ENCODE measurements at regions not wholly inside any gene's neighbourhood (a gene's known extent, or its start where the extent isn't known, plus 50 kb on each side); places are given as distances from the start of the nearest gene placed in this dataset.
"Not testable (repeated sequence)": the region's sequence is repeated elsewhere in the genome, so short reads cannot be mapped to it uniquely, and the experiment has no call there.

- no peak for DNase-seq (ENCODE audit: low spot score)
Observed at GRCh38 chr3:140752499-140752898, 74.6 kb downstream of the TRIM42 start.

- DNase-seq (ENCODE audit: low spot score): no peak
Observed at GRCh38 chr3:140753865-140754754, 76.2 kb downstream of the TRIM42 start.

- no peak for DNase-seq (ENCODE audit: low spot score)
Observed at GRCh38 chr3:140754936-140755335, 77.1 kb downstream of the TRIM42 start.

GRCh38 chr3:140756240-140757016 lies 78.6 kb downstream of the TRIM42 start:
- DNase-seq (ENCODE audit: low spot score): no peak

GRCh38 chr3:140758791-140759444 lies 81.1 kb downstream of the TRIM42 start:
- DNase-seq (ENCODE audit: low spot score): no peak

- no peak for DNase-seq (ENCODE audit: low spot score)
Observed at GRCh38 chr3:140760324-140761075, 82.6 kb downstream of the TRIM42 start.

GRCh38 chr3:140761076-140761639 lies 83.3 kb downstream of the TRIM42 start:
- DNase-seq (ENCODE audit: low spot score): no peak

GRCh38 chr3:140762746-140763145 lies 84.9 kb downstream of the TRIM42 start:
- no peak for DNase-seq (ENCODE audit: low spot score)

GRCh38 chr3:140763532-140763931 lies 85.7 kb downstream of the TRIM42 start:
- no peak for DNase-seq (ENCODE audit: low spot score)

- no peak for DNase-seq (ENCODE audit: low spot score)
Observed at GRCh38 chr3:140765246-140765645, 87.4 kb downstream of the TRIM42 start.

GRCh38 chr3:140766465-140766864 lies 88.6 kb downstream of the TRIM42 start:
- no peak for DNase-seq (ENCODE audit: low spot score)

- DNase-seq (ENCODE audit: low spot score): no peak
Observed at GRCh38 chr3:140767566-140767965, 89.7 kb downstream of the TRIM42 start.

- DNase-seq (ENCODE audit: low spot score): no peak
Observed at GRCh38 chr3:140768941-140769340, 91.1 kb downstream of the TRIM42 start.

GRCh38 chr3:140769951-140770350 lies 92.1 kb downstream of the TRIM42 start:
- no peak for DNase-seq (ENCODE audit: low spot score)

GRCh38 chr3:140770977-140771667 lies 93.3 kb downstream of the TRIM42 start:
- no peak for DNase-seq (ENCODE audit: low spot score)

- DNase-seq (ENCODE audit: low spot score): no peak
Observed at GRCh38 chr3:140777631-140778233, 99.9 kb downstream of the TRIM42 start.

- DNase-seq (ENCODE audit: low spot score): no peak
Observed at GRCh38 chr3:140791368-140791767, 113.5 kb downstream of the TRIM42 start.

- DNase-seq (ENCODE audit: low spot score): no peak
Observed at GRCh38 chr3:140794507-140794906, 116.6 kb downstream of the TRIM42 start.

- not testable (repeated sequence) for DNase-seq (ENCODE audit: low spot score)
Observed at GRCh38 chr3:140802898-140803297, 125.0 kb downstream of the TRIM42 start.

- DNase-seq (ENCODE audit: low spot score): no peak
Observed at GRCh38 chr3:140809316-140809715, 131.5 kb downstream of the TRIM42 start.
